ENCODE measurements at regions not wholly inside any gene's neighbourhood (a gene's known extent, or its start where the extent isn't known, plus 50 kb on each side); places are given as distances from the start of the nearest gene placed in this dataset.

GRCh38 chr6:139430899-139431601 is 56.6 kb upstream of the CITED2 start:
- in situ Hi-C loops (cut with HindIII; ENCODE audit: low sequenced_read_pairs): no loop called here

- in situ Hi-C loops (cut with HindIII; ENCODE audit: low sequenced_read_pairs): no loop called here
These were observed 55.2 kb upstream of the CITED2 start for GRCh38 chr6:139429580-139430145.

GRCh38 chr6:139427199-139427598 is 52.8 kb upstream of the CITED2 start:
- in situ Hi-C loops (cut with HindIII; ENCODE audit: low sequenced_read_pairs): no loop called here

- in situ Hi-C loops (cut with HindIII; ENCODE audit: low sequenced_read_pairs): no loop called here
These were observed 52.3 kb upstream of the CITED2 start for GRCh38 chr6:139426795-139427194.

GRCh38 chr6:139425780-139426179 is 51.3 kb upstream of the CITED2 start:
- in situ Hi-C loops (cut with HindIII; ENCODE audit: low sequenced_read_pairs): no loop called here

GRCh38 chr6:139423971-139424667 is 49.7 kb upstream of the CITED2 start:
- in situ Hi-C loops (cut with HindIII; ENCODE audit: low sequenced_read_pairs): no loop called here

Measured in DLD1 (cell line).